ENCODE measurements at regions not wholly inside any gene's neighbourhood (a gene's known extent, or its start where the extent isn't known, plus 50 kb on each side); places are given as distances from the start of the nearest gene placed in this dataset.

DNA sequence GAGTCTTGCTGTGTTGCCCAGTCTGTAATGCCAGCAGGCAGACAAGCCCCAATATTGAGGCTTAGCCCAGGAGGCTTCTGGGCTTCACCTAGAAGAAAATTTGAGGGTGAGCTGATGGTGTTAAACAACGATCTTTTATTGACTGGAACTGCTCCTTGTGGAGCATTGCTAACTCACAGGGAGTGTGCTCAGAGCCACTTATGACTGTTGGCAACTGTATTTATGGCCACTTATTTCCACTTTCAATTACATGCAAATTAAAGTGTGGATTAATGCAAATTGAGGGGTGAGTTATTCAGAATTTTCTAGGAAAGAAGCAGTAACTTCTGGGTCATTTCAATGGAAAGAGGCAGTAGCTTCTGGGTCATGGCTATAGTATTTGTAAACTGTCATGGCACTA lies 317.2 kb upstream of the FKBP1C start (continued):
- TF ChIP-seq, protein P1, sequence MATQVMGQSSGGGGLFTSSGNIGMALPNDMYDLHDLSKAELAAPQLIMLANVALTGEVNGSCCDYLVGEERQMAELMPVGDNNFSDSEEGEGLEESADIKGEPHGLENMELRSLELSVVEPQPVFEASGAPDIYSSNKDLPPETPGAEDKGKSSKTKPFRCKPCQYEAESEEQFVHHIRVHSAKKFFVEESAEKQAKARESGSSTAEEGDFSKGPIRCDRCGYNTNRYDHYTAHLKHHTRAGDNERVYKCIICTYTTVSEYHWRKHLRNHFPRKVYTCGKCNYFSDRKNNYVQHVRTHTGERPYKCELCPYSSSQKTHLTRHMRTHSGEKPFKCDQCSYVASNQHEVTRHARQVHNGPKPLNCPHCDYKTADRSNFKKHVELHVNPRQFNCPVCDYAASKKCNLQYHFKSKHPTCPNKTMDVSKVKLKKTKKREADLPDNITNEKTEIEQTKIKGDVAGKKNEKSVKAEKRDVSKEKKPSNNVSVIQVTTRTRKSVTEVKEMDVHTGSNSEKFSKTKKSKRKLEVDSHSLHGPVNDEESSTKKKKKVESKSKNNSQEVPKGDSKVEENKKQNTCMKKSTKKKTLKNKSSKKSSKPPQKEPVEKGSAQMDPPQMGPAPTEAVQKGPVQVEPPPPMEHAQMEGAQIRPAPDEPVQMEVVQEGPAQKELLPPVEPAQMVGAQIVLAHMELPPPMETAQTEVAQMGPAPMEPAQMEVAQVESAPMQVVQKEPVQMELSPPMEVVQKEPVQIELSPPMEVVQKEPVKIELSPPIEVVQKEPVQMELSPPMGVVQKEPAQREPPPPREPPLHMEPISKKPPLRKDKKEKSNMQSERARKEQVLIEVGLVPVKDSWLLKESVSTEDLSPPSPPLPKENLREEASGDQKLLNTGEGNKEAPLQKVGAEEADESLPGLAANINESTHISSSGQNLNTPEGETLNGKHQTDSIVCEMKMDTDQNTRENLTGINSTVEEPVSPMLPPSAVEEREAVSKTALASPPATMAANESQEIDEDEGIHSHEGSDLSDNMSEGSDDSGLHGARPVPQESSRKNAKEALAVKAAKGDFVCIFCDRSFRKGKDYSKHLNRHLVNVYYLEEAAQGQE (IDR thresholded peaks at IDR 0.05), result no peak
- no peak for TF ChIP-seq HMGXB4 (CRISPR knock-in tag; IDR thresholded peaks at IDR 0.05; ENCODE audit: borderline replicate concordance)

- H3K27ac ChIP-seq, result no peak overlapping the region
- POLR2A ChIA-PET, result no interaction called here
Observed at GRCh38 chr6:62903266-62903665, 308.0 kb upstream of the FKBP1C start.

GRCh38 chr6:62904687-62905086 lies 306.6 kb upstream of the FKBP1C start:
- H3K4me3 ChIP-seq, result no peak overlapping the region
- WGBS (ENCODE audit: missing lambda C conversion rate), result 39% methylated on average over 4 of the region's 5 CpGs
- H3K9me3 ChIP-seq, result no peaks in the 10 kb centered on the region
- no peak overlapping the region for H3K27ac ChIP-seq
- no peak for FAIRE-seq
- CTCF ChIA-PET, result no interaction called here
- no peak for ATAC-seq
- H3K4me2 ChIP-seq, result no peak overlapping the region
- no peaks in the 10 kb centered on the region for H3K4me1 ChIP-seq
- POLR2A ChIA-PET, result no interaction called here
- TF ChIP-seq CBX8 (IDR thresholded peaks at IDR 0.05) (no peak), HDAC2 (IDR thresholded peaks at IDR 0.05) (no peak), NFE2L2 (conservative IDR thresholded peaks at IDR 0.05; ENCODE audit: low read length) (no peak), TP53 (CRISPR knock-in tag; IDR thresholded peaks at IDR 0.05) (no peak), EHMT2 (IDR thresholded peaks at IDR 0.05; ENCODE audit: low read depth) (no peak), ZSCAN20 (CRISPR knock-in tag; IDR thresholded peaks at IDR 0.05) (no peak), RCOR1 (IDR thresholded peaks at IDR 0.05; ENCODE audit: low read depth, low read length) (no peak), HOXB13 (CRISPR knock-in tag; IDR thresholded peaks at IDR 0.05; ENCODE audit: low read depth) (no peak), CHD4 (IDR thresholded peaks at IDR 0.05; ENCODE audit: borderline replicate concordance) (no peak), PBX3 (IDR thresholded peaks at IDR 0.05) (no peak), CEBPB (IDR thresholded peaks at IDR 0.05) (no peak), PHF8 (IDR thresholded peaks at IDR 0.05; ENCODE audit: borderline replicate concordance, low read depth) (no peak), HOXA7 (CRISPR knock-in tag; IDR thresholded peaks at IDR 0.05) (no peak), RARB (CRISPR knock-in tag; IDR thresholded peaks at IDR 0.05) (no peak), RNF2 (IDR thresholded peaks at IDR 0.05; ENCODE audit: borderline replicate concordance, low read depth) (no peak)
- TF ChIP-seq, protein P2, sequence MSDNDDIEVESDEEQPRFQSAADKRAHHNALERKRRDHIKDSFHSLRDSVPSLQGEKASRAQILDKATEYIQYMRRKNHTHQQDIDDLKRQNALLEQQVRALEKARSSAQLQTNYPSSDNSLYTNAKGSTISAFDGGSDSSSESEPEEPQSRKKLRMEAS (IDR thresholded peaks at IDR 0.05), result no peak
- TF ChIP-seq, protein P3, sequence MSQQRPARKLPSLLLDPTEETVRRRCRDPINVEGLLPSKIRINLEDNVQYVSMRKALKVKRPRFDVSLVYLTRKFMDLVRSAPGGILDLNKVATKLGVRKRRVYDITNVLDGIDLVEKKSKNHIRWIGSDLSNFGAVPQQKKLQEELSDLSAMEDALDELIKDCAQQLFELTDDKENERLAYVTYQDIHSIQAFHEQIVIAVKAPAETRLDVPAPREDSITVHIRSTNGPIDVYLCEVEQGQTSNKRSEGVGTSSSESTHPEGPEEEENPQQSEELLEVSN (IDR thresholded peaks at IDR 0.05; ENCODE audit: borderline replicate concordance, low read depth), result no peak
- no peak for DNase-seq (ENCODE audit: low read depth in 1 of 2, low spot score in 1 of 2)

More at GRCh38 chr6:62903266-62903665, 308.0 kb upstream of the FKBP1C start:
- 23% methylated on average over 1 of the region's 1 CpG for whole genome bisulfite sequencing (ENCODE audit: missing lambda C conversion rate)
- no peak for ATAC-seq
- Histone ChIP-seq H3K4me1 (no peaks in the 10 kb centered on the region), H3K4me2 (no peak overlapping the region), H3K9me3 (no peaks in the 10 kb centered on the region), H3K4me3 (no peak overlapping the region)
- no peak for TF ChIP-seq TFCP2L1 (CRISPR knock-in tag; IDR thresholded peaks at IDR 0.05)
- TF ChIP-seq MAFK (IDR thresholded peaks at IDR 0.05; ENCODE audit: partially characterized antibody), result peak; percentile 87
- no peak for FAIRE-seq
- CTCF ChIA-PET, result no interaction called here
- DNase-seq (ENCODE audit: low read depth in 1 of 2, low spot score in 1 of 2), result no peak

Data from A549 (cell line).